ENCODE measurements at regions not wholly inside any gene's neighbourhood (a gene's known extent, or its start where the extent isn't known, plus 50 kb on each side); places are given as distances from the start of the nearest gene placed in this dataset.
A peak's percentile ranks its signal among the peaks of the same experiment; 100 is the strongest.
"Not testable (repeated sequence)": the region's sequence is repeated elsewhere in the genome, so short reads cannot be mapped to it uniquely, and the experiment has no call there.

- DNase-seq (ENCODE audit: low spot score), result no peak
Measured at GRCh38 chr17:77555741-77556291, 402.7 kb upstream of the TNRC6C start.

GRCh38 chr17:77556383-77557061 is 402.0 kb upstream of the TNRC6C start:
- no peak for DNase-seq (ENCODE audit: low spot score)

- DNase-seq (ENCODE audit: low spot score), result no peak
Measured at GRCh38 chr17:77558846-77559626, 399.5 kb upstream of the TNRC6C start.

- no peak for DNase-seq (ENCODE audit: low spot score)
Measured at GRCh38 chr17:77560381-77560780, 398.1 kb upstream of the TNRC6C start.

GRCh38 chr17:77560841-77561240 is 397.7 kb upstream of the TNRC6C start:
- no peak for DNase-seq (ENCODE audit: low spot score)

- not testable (repeated sequence) for DNase-seq (ENCODE audit: low spot score)
Measured at GRCh38 chr17:77562361-77562760, 396.1 kb upstream of the TNRC6C start.

- no peak for DNase-seq (ENCODE audit: low spot score)
Measured at GRCh38 chr17:77563439-77564102, 394.9 kb upstream of the TNRC6C start.

GRCh38 chr17:77564278-77564920 is 394.1 kb upstream of the TNRC6C start:
- DNase-seq (ENCODE audit: low spot score), result no peak

GRCh38 chr17:77565166-77565565 is 393.3 kb upstream of the TNRC6C start:
- no peak for DNase-seq (ENCODE audit: low spot score)

- DNase-seq (ENCODE audit: low spot score), result no peak
Measured at GRCh38 chr17:77566151-77566550, 392.4 kb upstream of the TNRC6C start.

GRCh38 chr17:77566566-77567138 is 391.9 kb upstream of the TNRC6C start:
- no peak for DNase-seq (ENCODE audit: low spot score)

- DNase-seq (ENCODE audit: low spot score), result no peak
Measured at GRCh38 chr17:77568540-77568939, 390.0 kb upstream of the TNRC6C start.

GRCh38 chr17:77569846-77570564 is 388.5 kb upstream of the TNRC6C start:
- no peak for DNase-seq (ENCODE audit: low spot score)

GRCh38 chr17:77570565-77570898 is 388.0 kb upstream of the TNRC6C start:
- DNase-seq (ENCODE audit: low spot score), result no peak

- DNase-seq (ENCODE audit: low spot score), result peak; percentile 37
Measured at GRCh38 chr17:77571155-77571981, 387.1 kb upstream of the TNRC6C start.

- DNase-seq (ENCODE audit: low spot score), result no peak
Measured at GRCh38 chr17:77572065-77572601, 386.4 kb upstream of the TNRC6C start.

GRCh38 chr17:77572851-77573250 is 385.7 kb upstream of the TNRC6C start:
- DNase-seq (ENCODE audit: low spot score), result no peak

GRCh38 chr17:77577491-77577890 is 381.0 kb upstream of the TNRC6C start:
- no peak for DNase-seq (ENCODE audit: low spot score)

GRCh38 chr17:77579131-77579530 is 379.4 kb upstream of the TNRC6C start:
- no peak for DNase-seq (ENCODE audit: low spot score)

- no peak for DNase-seq (ENCODE audit: low spot score)
Measured at GRCh38 chr17:77579682-77580081, 378.8 kb upstream of the TNRC6C start.

Data from AG20443 (cell line).